ENCODE measurements at regions not wholly inside any gene's neighbourhood (a gene's known extent, or its start where the extent isn't known, plus 50 kb on each side); places are given as distances from the start of the nearest gene placed in this dataset.

DNA sequence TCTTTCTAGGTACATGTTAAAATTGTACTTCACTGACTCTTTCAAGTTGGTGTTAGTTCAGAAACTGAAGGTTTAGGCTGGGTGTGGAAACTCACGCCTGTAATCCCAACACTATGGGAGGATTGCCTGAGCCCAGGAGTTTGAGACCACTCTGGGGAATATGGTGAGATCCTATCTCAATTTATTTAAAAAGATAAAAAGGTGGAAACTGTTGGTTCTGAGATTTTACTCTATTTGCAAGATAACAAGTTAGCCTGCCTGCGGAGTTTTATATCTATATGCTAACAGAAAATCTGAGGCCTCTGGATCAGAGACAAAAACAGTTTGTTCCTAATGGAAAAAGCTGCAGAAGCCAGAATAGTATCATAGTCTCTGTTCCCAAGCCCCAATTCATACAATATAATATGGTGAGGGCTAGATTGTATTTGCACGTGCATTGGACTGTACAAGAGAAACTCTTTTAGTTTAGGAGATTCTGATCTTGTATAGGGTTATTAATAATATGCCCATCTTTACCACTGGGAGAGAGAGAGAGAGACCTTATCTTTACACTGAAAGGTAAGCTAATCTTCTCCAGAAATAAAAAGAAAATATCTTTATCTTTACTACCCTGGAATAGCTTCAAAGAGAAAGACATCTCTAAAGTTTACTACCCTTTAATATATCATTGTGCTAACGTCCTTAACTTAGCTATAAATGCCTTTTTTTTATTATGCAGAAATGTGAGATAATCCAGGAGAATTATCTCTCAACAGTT lies 1267.6 kb downstream of the OTOL1 start:
- DNase-seq (ENCODE audit: low spot score, unreplicated experiment), result no peak
- Mint-ChIP-seq H3K4me3 (ENCODE audit: low read depth) (no peak overlapping the region), H3K27ac (no peak overlapping the region), H3K27me3 (no peaks in the 10 kb centered on the region), H3K9me3 (ENCODE audit: low read depth) (peaks cover 7% of the 10 kb centered on the region), H3K36me3 (ENCODE audit: insufficient read depth) (no peaks in the 10 kb centered on the region), H3K4me1 (ENCODE audit: low read depth) (no peaks in the 10 kb centered on the region)
- TF ChIP-seq, protein P1, sequence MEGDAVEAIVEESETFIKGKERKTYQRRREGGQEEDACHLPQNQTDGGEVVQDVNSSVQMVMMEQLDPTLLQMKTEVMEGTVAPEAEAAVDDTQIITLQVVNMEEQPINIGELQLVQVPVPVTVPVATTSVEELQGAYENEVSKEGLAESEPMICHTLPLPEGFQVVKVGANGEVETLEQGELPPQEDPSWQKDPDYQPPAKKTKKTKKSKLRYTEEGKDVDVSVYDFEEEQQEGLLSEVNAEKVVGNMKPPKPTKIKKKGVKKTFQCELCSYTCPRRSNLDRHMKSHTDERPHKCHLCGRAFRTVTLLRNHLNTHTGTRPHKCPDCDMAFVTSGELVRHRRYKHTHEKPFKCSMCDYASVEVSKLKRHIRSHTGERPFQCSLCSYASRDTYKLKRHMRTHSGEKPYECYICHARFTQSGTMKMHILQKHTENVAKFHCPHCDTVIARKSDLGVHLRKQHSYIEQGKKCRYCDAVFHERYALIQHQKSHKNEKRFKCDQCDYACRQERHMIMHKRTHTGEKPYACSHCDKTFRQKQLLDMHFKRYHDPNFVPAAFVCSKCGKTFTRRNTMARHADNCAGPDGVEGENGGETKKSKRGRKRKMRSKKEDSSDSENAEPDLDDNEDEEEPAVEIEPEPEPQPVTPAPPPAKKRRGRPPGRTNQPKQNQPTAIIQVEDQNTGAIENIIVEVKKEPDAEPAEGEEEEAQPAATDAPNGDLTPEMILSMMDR (IDR thresholded peaks at IDR 0.05; ENCODE audit: unreplicated experiment), result no peak

DNA sequence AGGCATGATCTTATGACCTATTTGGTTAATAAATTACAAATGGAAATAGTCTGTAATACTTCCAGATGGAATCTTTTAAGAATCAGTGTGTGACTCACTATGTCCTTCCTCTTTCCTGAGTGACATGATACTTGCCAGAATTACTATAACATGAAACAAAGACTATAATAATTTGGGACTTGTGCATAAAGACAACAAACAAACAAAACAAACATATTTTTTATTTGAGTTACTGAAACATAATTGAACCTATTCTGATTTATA lies 1268.1 kb downstream of the OTOL1 start:
- Mint-ChIP-seq H3K27me3 (no peaks in the 10 kb centered on the region), H3K36me3 (ENCODE audit: insufficient read depth) (no peaks in the 10 kb centered on the region), H3K4me3 (ENCODE audit: low read depth) (no peak overlapping the region), H3K4me1 (ENCODE audit: low read depth) (no peaks in the 10 kb centered on the region), H3K27ac (no peak overlapping the region), H3K9me3 (ENCODE audit: low read depth) (peaks cover 7% of the 10 kb centered on the region)
- TF ChIP-seq, protein P1 (IDR thresholded peaks at IDR 0.05; ENCODE audit: unreplicated experiment), result no peak
- no peak for DNase-seq (ENCODE audit: low spot score, unreplicated experiment)

DNA sequence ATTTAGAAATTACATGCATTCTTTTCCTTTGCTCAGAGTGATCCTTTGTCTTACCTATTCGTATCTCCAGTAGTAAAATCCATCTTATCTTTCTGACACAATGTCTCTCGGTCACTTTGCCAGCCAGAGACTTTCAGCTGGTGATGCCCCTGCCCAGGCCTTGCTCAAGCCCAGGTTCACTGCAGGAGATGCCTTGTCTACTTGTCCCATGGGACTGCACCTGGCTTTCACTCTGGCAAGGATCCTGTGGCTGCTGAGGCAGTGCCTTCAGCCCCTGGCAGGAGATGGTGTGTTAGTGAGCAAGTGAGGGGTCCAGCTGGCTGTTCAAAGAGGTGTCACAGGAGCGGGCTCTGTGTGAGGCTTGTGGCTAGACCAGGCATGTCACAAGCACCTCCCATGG lies 1268.9 kb downstream of the OTOL1 start:
- Mint-ChIP-seq H3K9me3 (ENCODE audit: low read depth) (peaks cover 7% of the 10 kb centered on the region), H3K27ac (no peak overlapping the region), H3K27me3 (no peaks in the 10 kb centered on the region), H3K4me1 (ENCODE audit: low read depth) (no peaks in the 10 kb centered on the region), H3K4me3 (ENCODE audit: low read depth) (no peak overlapping the region), H3K36me3 (ENCODE audit: insufficient read depth) (no peaks in the 10 kb centered on the region)
- no peak for DNase-seq (ENCODE audit: low spot score, unreplicated experiment)
- TF ChIP-seq, protein P1 (IDR thresholded peaks at IDR 0.05; ENCODE audit: unreplicated experiment), result no peak

DNA sequence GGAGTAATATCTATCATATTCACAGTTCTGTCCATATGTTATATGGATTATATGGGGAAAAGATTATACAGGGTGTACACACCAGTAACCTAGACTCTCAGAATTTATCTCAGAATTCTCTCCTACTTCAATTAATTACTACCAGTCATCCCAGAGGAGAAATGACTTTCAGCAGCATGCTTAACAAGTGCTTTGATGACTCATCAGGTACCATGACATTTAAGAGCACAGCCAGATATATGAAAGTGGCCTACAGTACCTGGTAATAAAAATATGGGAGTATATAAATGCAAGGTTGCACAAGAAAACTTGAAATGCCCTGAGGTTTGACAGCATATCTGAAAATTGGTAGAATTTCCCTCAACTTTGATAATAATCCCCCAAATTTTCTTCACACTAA lies 1273.0 kb downstream of the OTOL1 start:
- no peak for DNase-seq (ENCODE audit: low spot score, unreplicated experiment)
- TF ChIP-seq, protein P1 (IDR thresholded peaks at IDR 0.05; ENCODE audit: unreplicated experiment), result no peak
- Mint-ChIP-seq H3K27ac (no peak overlapping the region), H3K27me3 (no peaks in the 10 kb centered on the region), H3K36me3 (ENCODE audit: insufficient read depth) (no peaks in the 10 kb centered on the region), H3K9me3 (ENCODE audit: low read depth) (peaks cover 7% of the 10 kb centered on the region), H3K4me1 (ENCODE audit: low read depth) (no peaks in the 10 kb centered on the region), H3K4me3 (ENCODE audit: low read depth) (no peak overlapping the region)

DNA sequence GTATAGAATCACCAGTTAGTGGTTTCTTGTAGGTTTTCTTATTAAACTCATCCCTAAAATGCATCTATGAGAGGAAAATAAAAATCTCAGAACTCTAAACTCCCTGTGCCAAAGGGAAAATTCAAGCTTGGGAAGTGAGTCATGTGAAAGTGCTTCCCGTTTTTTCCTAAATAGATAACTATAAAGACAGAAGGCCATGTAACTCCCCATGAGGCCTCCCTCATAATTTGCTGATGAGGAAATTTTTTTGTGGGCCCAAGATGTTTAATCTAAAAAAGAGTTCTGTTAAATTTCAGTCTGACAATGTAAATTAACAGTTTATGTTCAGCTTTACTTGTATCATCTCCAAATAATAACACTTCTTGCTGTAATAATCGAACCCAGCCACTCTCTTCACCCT lies 1273.9 kb downstream of the OTOL1 start:
- DNase-seq (ENCODE audit: low spot score, unreplicated experiment), result no peak
- TF ChIP-seq, protein P1 (IDR thresholded peaks at IDR 0.05; ENCODE audit: unreplicated experiment), result no peak
- Mint-ChIP-seq H3K27me3 (no peaks in the 10 kb centered on the region), H3K4me3 (ENCODE audit: low read depth) (no peak overlapping the region), H3K9me3 (ENCODE audit: low read depth) (peaks cover 7% of the 10 kb centered on the region), H3K36me3 (ENCODE audit: insufficient read depth) (no peaks in the 10 kb centered on the region), H3K4me1 (ENCODE audit: low read depth) (peaks cover 6% of the 10 kb centered on the region), H3K27ac (no peak overlapping the region)

Data from progenitor cell of endocrine pancreas (in vitro differentiated cells).